ENCODE measurements at regions not wholly inside any gene's neighbourhood (a gene's known extent, or its start where the extent isn't known, plus 50 kb on each side); places are given as distances from the start of the nearest gene placed in this dataset.
"Not testable (repeated sequence)": the region's sequence is repeated elsewhere in the genome, so short reads cannot be mapped to it uniquely, and the experiment has no call there.

GRCh38 chr5:89601880-89602279 is 718.9 kb upstream of the MEF2C start:
- no peak for DNase-seq

DNA sequence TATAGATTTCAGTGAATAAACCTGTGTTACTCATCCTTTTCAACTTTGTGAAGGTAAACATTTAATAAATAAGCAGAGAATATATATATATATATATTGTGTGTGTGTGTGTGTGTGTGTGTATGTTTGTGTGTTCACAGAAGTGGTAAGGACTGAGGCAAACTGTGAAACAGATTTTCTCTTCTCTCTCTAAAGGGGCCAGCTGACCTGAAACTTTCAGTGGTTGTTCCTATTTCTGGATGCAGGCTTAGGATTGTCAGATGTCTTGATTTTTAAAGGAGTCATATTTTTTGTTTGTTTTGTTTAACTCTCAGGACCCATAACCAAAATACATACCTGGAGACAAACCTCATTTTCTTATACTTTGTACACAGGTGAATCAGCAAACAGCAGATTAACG is 714.9 kb upstream of the MEF2C start:
- DNase-seq = no peak

GRCh38 chr5:89596821-89597220 is 713.8 kb upstream of the MEF2C start:
- no peak for DNase-seq

DNA sequence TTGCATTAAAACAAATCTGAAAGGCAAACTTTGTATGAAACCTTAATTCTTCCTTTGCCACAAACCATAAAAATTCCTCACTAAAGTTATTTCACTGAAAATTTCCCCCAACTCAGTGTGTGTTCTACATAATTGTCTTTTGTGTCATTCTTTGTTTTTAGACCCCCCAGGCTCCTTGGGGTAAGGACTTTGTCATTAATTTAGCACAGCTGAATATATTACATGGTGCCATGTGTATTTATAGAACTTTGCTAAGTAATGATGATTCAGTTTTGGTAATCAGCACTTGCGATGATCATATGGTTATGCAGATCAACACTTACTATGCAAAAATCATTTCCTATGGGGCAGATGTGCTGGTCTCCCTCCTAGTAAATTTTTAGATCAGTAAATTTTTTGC is 712.1 kb upstream of the MEF2C start:
- DNase-seq = no peak

GRCh38 chr5:89584339-89584956 is 701.5 kb upstream of the MEF2C start:
- no peak for DNase-seq

- no peak for DNase-seq
Measured at GRCh38 chr5:89583534-89583933, 700.5 kb upstream of the MEF2C start.

GRCh38 chr5:89582768-89583339 is 699.9 kb upstream of the MEF2C start:
- DNase-seq = no peak

- no peak for DNase-seq
Measured at GRCh38 chr5:89580976-89581375, 698.0 kb upstream of the MEF2C start.

DNA sequence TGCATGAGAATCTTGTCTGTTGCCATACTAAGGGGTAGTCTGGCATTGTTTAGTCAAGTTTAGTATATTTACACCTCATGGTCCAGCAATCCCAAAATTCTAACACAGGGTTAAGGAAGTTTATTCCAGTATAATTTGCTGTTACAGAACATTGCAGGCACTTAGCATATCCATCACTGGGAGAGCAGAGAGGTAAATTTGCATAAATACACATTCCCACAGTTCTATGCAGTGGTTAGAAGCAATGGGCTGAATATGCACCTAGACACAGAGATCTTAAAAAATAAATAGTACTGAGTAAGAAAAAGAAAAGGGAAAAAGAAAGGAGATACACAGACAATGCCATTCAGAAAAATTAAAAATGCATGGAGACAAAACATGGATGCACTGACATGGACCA is 692.3 kb upstream of the MEF2C start:
- no peak for DNase-seq

GRCh38 chr5:89573345-89573744 is 690.4 kb upstream of the MEF2C start:
- no peak for DNase-seq

- no peak for DNase-seq
Measured at GRCh38 chr5:89572696-89573095, 689.7 kb upstream of the MEF2C start.

- no peak for DNase-seq
Measured at GRCh38 chr5:89570557-89570956, 687.6 kb upstream of the MEF2C start.

DNA sequence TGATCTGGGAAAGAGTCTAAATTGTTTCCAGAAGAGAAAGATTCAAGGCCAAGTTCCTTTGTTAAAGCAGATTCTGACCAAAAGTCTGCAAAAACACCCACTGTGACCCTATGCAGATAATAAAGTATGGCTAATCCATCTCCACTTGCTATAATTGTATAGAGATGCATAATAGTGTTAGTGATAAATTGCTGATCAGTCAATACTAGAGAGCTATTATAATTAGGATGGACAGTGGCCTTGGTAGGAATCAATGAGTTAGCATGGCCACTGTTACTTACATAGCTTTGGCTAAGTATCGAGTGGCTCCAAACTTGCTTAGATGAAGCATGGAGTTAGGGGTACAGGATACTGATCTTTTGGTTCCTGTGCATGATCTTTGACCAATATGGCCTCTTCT is 683.4 kb upstream of the MEF2C start:
- DNase-seq = no peak

DNA sequence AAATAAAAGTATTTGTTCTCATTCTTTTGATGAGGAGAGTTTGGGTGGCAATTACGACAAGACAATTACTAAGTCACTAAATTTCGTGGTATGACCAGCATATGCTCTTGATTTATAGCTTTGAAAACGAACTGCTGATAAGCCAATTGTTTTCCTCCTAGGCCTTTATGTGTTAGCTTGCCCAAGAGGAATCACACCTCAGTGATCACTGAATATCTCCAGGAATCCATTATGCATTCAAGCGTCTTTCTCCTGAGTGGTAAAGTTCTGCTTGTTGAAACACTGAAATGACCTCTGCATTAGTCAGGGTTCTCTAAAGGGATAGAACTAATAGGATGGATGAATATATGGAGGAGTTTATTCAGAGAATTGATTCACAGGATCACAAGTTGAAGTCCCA is 677.7 kb upstream of the MEF2C start:
- no peak for DNase-seq

DNA sequence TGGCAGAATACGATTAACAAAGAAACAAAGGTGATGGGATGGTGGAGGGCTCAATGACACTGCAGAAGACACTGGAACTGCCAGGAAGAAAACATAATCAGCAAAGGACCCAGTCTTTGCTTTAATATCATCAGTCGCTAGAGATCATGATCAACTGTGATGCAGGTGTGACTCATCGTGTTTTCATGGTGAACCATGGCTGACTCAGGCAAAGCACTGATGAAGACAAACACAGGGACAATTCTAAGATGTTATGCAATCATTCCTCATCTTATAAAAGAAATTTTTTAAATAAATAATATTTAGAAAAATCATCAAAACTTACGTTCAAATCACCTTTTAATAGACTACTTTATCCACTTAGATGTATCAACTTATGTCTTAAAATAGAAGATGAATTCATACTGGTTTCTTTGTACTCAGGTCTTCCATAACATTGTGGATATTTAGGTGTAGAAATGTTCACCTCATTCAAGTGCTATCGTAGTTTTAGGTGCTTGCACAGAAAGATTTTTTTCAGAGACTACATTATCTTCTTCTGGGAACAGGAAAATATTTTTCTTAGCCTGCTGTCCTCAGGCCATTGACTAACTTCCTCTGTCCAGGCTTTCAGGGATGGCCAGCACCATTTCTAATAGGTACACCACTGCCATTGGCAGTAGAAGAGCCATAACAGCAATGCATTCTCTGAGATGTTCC is 673.4 kb upstream of the MEF2C start:
- no peak for DNase-seq

GRCh38 chr5:89546657-89547056 is 663.7 kb upstream of the MEF2C start:
- DNase-seq = no peak

GRCh38 chr5:89545626-89546025 is 662.6 kb upstream of the MEF2C start:
- no peak for DNase-seq

GRCh38 chr5:89545076-89545475 is 662.1 kb upstream of the MEF2C start:
- no peak for DNase-seq

GRCh38 chr5:89542736-89543135 is 659.8 kb upstream of the MEF2C start:
- no peak for DNase-seq

- DNase-seq = no peak
Measured at GRCh38 chr5:89537800-89538199, 654.8 kb upstream of the MEF2C start.

DNA sequence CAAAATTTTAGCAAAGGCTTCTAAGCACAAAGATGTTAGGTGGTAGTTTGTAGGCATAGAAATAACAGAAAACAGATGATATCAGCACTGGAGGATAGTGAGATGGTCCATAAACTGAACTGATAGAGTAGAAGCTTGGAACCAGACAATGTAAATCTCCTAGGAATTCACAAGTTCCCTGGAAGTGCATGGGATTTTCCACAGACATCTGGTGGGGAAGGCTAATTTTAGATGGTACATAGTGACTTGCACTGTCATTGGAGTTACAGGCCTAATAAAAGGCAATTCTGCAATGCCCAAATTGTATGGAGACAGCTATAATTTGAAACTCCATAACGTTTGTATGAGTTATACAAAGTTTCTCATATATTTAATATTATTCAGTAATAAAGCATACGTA is 653.0 kb upstream of the MEF2C start:
- DNase-seq = no peak

DNA sequence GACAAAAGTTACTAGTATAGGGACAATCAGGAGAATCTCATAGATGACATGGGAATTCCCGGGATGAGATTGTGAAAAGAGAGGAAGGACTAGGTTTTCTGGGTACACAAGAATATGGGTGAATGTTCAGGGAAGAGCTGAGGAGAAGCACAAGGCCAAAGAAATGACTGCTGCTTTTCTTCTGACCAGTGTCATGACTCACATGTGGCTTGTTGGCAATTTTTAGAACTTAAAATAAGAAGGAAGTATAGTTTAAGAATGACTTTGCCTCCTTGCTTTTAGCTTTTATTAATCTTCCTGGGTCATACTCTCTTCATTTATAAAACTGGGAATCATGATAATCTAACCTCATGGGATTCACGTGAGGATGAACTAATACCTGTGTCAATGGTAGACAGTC is 652.4 kb upstream of the MEF2C start:
- no peak for DNase-seq

DNA sequence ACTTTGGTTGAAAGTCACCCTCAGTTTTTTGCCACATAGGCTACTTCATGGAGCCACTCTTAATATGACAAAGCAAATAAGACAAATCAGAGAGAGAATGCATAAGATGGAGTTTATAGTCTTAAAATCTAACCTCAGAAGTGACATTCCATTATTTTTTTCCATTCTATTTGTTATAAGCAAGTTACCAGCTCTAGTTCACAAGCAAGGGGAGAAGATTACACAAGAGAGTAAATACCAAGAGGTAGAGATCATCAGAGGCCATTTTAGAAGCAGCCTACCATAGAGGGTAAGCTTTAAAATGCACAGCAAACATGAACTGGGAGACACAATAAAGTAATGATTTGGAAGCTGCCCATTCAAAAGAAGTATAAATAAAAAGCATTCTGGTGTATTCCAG is 651.3 kb upstream of the MEF2C start:
- DNase-seq = no peak

- DNase-seq = no peak
Measured at GRCh38 chr5:89524785-89525184, 641.8 kb upstream of the MEF2C start.

DNA sequence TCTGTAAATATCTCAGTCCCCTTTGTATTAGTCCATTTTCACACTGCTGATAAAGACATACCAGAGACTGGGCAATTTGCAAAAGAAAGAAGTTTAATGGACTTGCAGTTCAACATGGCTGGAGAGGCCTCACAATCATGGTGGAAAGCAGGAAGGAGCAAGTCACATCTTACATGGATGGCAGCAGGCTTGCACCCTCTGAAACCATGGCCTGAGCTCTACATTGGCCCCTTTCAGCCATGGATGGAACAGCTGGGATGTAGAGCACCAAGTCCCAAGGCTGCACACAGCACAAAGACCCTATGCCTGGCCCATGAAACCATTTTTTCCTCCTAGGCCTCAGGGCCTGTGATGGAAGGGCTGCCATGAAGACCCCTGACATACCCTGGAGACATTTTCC is 640.9 kb upstream of the MEF2C start:
- not testable (repeated sequence) for DNase-seq

All from NCI-H2171 (cell line).